Keratinocyte (primary cell): ENCODE measurements at regions not wholly inside any gene's neighbourhood (a gene's known extent, or its start where the extent isn't known, plus 50 kb on each side); places are given as distances from the start of the nearest gene placed in this dataset.

Source experiments
- DNase-seq: peaks from one replicate; pipeline ENCODE4 v3.0.0-alpha.2; 2011; ENCODE audit warnings: low read depth, missing footprints, low spot score
- FAIRE-seq: peaks from 2 replicates; lab custom pipeline; 2011; peaks lifted over from hg19 to GRCh38; lab: Jason Lieb, UNC
- H2AFZ ChIP-seq: 2 replicates; pipeline ENCODE4 v1.6.0; 2012; ENCODE audit warnings: low read length, control low read depth, inconsistent platforms; ENCODE audit not compliant: control insufficient read depth
- H3K27ac ChIP-seq: 2 replicates; pipeline ENCODE4 v1.5.1; 2011; ENCODE audit warnings: low read length; ENCODE audit not compliant: control insufficient read depth, insufficient read depth
- H3K27me3 ChIP-seq: 3 replicates; pipeline ENCODE4 v1.6.0; 2011; ENCODE audit warnings: low read length; ENCODE audit not compliant: control insufficient read depth, insufficient read depth; ENCODE audit errors: extremely low read depth
- H3K36me3 ChIP-seq, 2 experiments: 2 replicates in 1 of 2; 3 replicates in 1 of 2; pipeline ENCODE4 v1.5.1; 2011; ENCODE audit warnings: low read length in 2 of 2, mild to moderate bottlenecking in 1 of 2; ENCODE audit not compliant: control insufficient read depth in 2 of 2, insufficient read depth in 2 of 2; ENCODE audit errors: extremely low read depth in 1 of 2
- H3K4me1 ChIP-seq: 3 replicates; pipeline ENCODE4 v1.5.1; 2011; ENCODE audit warnings: low read length; ENCODE audit not compliant: control insufficient read depth, insufficient read depth; ENCODE audit errors: extremely low read depth
- H3K4me2 ChIP-seq: 3 replicates; pipeline ENCODE4 v1.6.0; 2011; ENCODE audit warnings: low read depth, low read length; ENCODE audit not compliant: control insufficient read depth, insufficient read depth; ENCODE audit errors: extremely low read depth
- H3K4me3 ChIP-seq, 3 experiments: fragments of 200-600 bp in 1 of 3; sonication (generic) in 1 of 3; 2 replicates in 2 of 3; 3 replicates in 1 of 3; pipeline ENCODE4 v1.5.1; 2011 to 2016; ENCODE audit warnings: low read length in 3 of 3, mild to moderate bottlenecking in 3 of 3, control low read depth in 2 of 3, inconsistent platforms in 1 of 3, low read depth in 1 of 3, mixed read lengths in 1 of 3, mixed run types in 1 of 3, moderate library complexity in 1 of 3; ENCODE audit not compliant: control insufficient read depth in 2 of 3, insufficient read depth in 2 of 3; ENCODE audit errors: extremely low read depth in 1 of 3
- H3K79me2 ChIP-seq: 2 replicates; pipeline ENCODE4 v1.6.0; 2012; ENCODE audit warnings: low read length; ENCODE audit not compliant: control insufficient read depth, insufficient read depth
- H3K9ac ChIP-seq: 3 replicates; pipeline ENCODE4 v1.6.0; 2011; ENCODE audit warnings: low read length; ENCODE audit not compliant: control insufficient read depth, insufficient read depth; ENCODE audit errors: extremely low read depth
- H3K9me1 ChIP-seq: 3 replicates; pipeline ENCODE4 v1.6.0; 2011; ENCODE audit warnings: low read length; ENCODE audit not compliant: control insufficient read depth, insufficient read depth; ENCODE audit errors: extremely low read depth
- H3K9me3 ChIP-seq: 2 replicates; pipeline ENCODE4 v1.5.1; 2012; ENCODE audit warnings: low read depth, low read length; ENCODE audit not compliant: control insufficient read depth
- H4K20me1 ChIP-seq: 3 replicates; pipeline ENCODE4 v1.6.0; 2011; ENCODE audit warnings: low read length; ENCODE audit not compliant: control insufficient read depth, insufficient read depth; ENCODE audit errors: extremely low read depth
- CTCF ChIP-seq, 3 experiments: IDR thresholded peaks in 1 of 3; conservative IDR thresholded peaks in 1 of 3; optimal IDR thresholded peaks in 1 of 3; 2 replicates in 2 of 3; 3 replicates in 1 of 3; pipeline versions ENCODE3 to v1.5.1; 2011; ENCODE audit warnings: low read length in 3 of 3, mild to moderate bottlenecking in 3 of 3, moderate library complexity in 2 of 3, control low read depth in 1 of 3, inconsistent platforms in 1 of 3; ENCODE audit not compliant: insufficient read depth in 2 of 3; ENCODE audit errors: extremely low read depth in 1 of 3
- EZH2 ChIP-seq: IDR thresholded peaks from one replicate; pipeline ENCODE4 v1.6.1; 2012; ENCODE audit warnings: inconsistent platforms, mild to moderate bottlenecking, low read length, moderate library complexity
- dilution Hi-C: fragments of 300-500 bp; cut with MboI; formaldehyde crosslinking; loops from one replicate; pipeline ENCODE4 v1.7.0; 2020; ENCODE audit warnings: low sequenced_read_pairs; ENCODE audit not compliant: extremely low pct_ligation_motif_present

DNA sequence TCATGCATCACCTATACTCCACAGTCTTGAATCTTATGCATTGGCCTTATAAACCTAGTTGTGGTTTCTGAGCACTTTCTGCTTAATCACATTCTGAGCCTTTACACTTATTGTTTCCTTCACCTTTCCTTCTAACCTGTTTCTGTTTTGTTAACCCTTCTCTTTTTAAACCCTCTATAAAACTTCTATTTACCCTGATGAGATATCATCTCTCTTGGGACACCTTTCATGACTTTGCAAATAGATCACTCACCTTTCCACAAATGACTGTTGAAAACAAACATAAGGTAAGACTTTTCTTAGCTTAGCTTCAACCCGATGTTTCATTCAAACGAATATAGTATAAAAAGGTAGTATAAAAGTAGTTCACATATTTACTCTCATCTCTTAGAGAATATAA, 483.6 kb downstream of the FAM181B start:
- Histone ChIP-seq H3K36me3 (no peaks in the 10 kb centered on the region), H3K9me1 (no peaks in the 10 kb centered on the region), H3K4me1 (no peaks in the 10 kb centered on the region), H3K9ac (no peak overlapping the region), H3K9me3 (no peaks in the 10 kb centered on the region), H3K4me3 (no peak overlapping the region), H3K27ac (no peak overlapping the region), H2AFZ (no peak overlapping the region), H3K79me2 (no peaks in the 10 kb centered on the region), H3K27me3 (no peaks in the 10 kb centered on the region), H3K4me2 (no peak overlapping the region), H4K20me1 (no peaks in the 10 kb centered on the region)
- DNase-seq, result no peak
- dilution Hi-C loops, result no loop called here
- TF ChIP-seq CTCF (optimal IDR thresholded peaks at IDR 0.05 in 1 of 3, IDR thresholded peaks at IDR 0.05 in 1 of 3, conservative IDR thresholded peaks at IDR 0.05 in 1 of 3; ENCODE audit: extremely low read depth in 1 of 3, insufficient read depth in 2 of 3, low read length in 3 of 3) (no peak), EZH2 (no peak)
- no peak for FAIRE-seq

- dilution Hi-C loops, result no loop called here
- no peak overlapping the region for H3K9ac ChIP-seq
- H3K4me2 ChIP-seq, result no peak overlapping the region
- H3K79me2 ChIP-seq, result no peaks in the 10 kb centered on the region
- no peak for FAIRE-seq
- TF ChIP-seq EZH2, result no peak
- no peak for TF ChIP-seq CTCF (optimal IDR thresholded peaks at IDR 0.05 in 1 of 3, IDR thresholded peaks at IDR 0.05 in 1 of 3, conservative IDR thresholded peaks at IDR 0.05 in 1 of 3; ENCODE audit: extremely low read depth in 1 of 3, insufficient read depth in 2 of 3, low read length in 3 of 3)
- no peaks in the 10 kb centered on the region for H3K9me1 ChIP-seq
- no peaks in the 10 kb centered on the region for H3K4me1 ChIP-seq
- no peak overlapping the region for H2AFZ ChIP-seq
- no peaks in the 10 kb centered on the region for H3K27me3 ChIP-seq
- DNase-seq, result no peak
- H3K36me3 ChIP-seq, result no peaks in the 10 kb centered on the region
- H3K27ac ChIP-seq, result no peak overlapping the region
- H3K9me3 ChIP-seq, result no peaks in the 10 kb centered on the region
- H3K4me3 ChIP-seq, result no peak overlapping the region
- H4K20me1 ChIP-seq, result no peaks in the 10 kb centered on the region
Observed at GRCh38 chr11:82246926-82247325, 486.7 kb downstream of the FAM181B start.
